Kidney epithelial cell (primary cell): ENCODE measurements at regions not wholly inside any gene's neighbourhood (a gene's known extent, or its start where the extent isn't known, plus 50 kb on each side); places are given as distances from the start of the nearest gene placed in this dataset.

Experiments
- DNase-seq: peaks from one replicate; pipeline ENCODE4 v3.0.0-alpha.2; 2010; ENCODE audit warnings: low read depth
- H3K27me3 ChIP-seq: 2 replicates; pipeline ENCODE4 v1.6.0; 2011; ENCODE audit warnings: low read length; ENCODE audit not compliant: control insufficient read depth, insufficient read depth
- H3K36me3 ChIP-seq: 2 replicates; pipeline ENCODE4 v1.5.1; 2011; ENCODE audit warnings: low read length; ENCODE audit not compliant: control insufficient read depth, insufficient read depth
- H3K4me3 ChIP-seq: 2 replicates; pipeline ENCODE4 v1.5.1; 2011; ENCODE audit warnings: low read depth, mild to moderate bottlenecking, control low read depth, low read length
- TF ChIP-seq, protein P1 (sequence below): IDR thresholded peaks from 2 replicates; pipeline ENCODE4 v1.5.1; 2011; ENCODE audit warnings: mild to moderate bottlenecking, moderate library complexity, low read length, control low read depth, inconsistent platforms; ENCODE audit not compliant: insufficient read depth, poor library complexity, severe bottlenecking

- no peak for DNase-seq
- H3K4me3 ChIP-seq = no peak overlapping the region
- TF ChIP-seq, protein P1, sequence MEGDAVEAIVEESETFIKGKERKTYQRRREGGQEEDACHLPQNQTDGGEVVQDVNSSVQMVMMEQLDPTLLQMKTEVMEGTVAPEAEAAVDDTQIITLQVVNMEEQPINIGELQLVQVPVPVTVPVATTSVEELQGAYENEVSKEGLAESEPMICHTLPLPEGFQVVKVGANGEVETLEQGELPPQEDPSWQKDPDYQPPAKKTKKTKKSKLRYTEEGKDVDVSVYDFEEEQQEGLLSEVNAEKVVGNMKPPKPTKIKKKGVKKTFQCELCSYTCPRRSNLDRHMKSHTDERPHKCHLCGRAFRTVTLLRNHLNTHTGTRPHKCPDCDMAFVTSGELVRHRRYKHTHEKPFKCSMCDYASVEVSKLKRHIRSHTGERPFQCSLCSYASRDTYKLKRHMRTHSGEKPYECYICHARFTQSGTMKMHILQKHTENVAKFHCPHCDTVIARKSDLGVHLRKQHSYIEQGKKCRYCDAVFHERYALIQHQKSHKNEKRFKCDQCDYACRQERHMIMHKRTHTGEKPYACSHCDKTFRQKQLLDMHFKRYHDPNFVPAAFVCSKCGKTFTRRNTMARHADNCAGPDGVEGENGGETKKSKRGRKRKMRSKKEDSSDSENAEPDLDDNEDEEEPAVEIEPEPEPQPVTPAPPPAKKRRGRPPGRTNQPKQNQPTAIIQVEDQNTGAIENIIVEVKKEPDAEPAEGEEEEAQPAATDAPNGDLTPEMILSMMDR = no peak
- H3K36me3 ChIP-seq = no peaks in the 10 kb centered on the region
- H3K27me3 ChIP-seq = no peaks in the 10 kb centered on the region
Observed at GRCh38 chr7:156123362-156123761, 311.1 kb upstream of the SHH start.

DNA sequence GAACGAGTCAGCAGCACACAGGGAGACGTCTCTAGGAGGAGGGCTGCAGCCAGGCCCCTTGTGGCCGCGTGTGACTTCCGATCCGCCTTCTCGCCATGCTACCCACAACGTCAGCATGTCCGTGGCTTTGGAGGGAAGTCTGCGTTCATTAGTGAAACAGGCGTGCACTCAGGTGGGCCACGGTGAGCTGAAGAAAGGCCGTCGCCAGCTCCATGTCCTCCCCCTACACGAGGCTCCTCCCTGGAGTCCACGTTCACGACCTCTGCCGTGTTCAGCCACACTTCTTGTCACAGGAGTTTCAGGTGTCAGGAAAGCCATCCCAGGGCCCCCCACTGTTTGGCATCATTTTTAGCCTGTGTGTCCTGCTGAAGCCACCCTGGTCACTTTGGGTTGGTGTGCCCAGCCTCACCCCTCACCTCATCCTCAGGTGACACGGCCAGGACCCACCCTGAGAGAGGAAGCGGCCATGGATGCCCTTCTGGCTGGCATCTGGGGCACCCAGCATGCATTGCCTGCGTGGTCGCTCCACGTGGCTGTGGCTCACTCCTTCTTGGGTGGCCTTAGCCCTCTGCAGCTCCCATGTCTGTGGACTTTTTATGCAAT, 310.6 kb upstream of the SHH start:
- TF ChIP-seq, protein P1 = no peak
- H3K4me3 ChIP-seq = no peak overlapping the region
- H3K36me3 ChIP-seq = no peaks in the 10 kb centered on the region
- no peak for DNase-seq
- H3K27me3 ChIP-seq = no peaks in the 10 kb centered on the region

DNA sequence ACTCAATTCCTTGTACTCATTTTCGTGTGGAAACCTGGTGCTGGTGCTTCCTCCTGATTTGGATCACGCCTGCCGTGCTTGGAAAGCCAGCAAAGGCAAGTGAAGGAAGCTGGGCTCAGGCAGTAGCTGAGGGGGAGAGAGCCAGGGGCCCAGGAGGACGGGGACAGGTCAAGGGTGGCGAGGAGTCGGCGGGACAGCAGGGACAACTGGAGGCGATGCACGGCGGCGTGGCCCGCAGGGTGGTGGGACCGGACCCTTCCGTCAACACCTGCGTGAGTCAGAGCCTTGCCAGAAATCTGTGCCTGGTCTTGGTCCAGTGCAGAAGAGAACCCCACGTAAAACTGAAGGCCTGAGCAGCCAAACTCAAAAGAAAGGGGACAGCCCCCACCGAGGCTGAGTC, 309.7 kb upstream of the SHH start:
- Histone ChIP-seq H3K36me3 (no peaks in the 10 kb centered on the region), H3K27me3 (no peaks in the 10 kb centered on the region), H3K4me3 (no peak overlapping the region)
- TF ChIP-seq, protein P1 = no peak
- DNase-seq = no peak

DNA sequence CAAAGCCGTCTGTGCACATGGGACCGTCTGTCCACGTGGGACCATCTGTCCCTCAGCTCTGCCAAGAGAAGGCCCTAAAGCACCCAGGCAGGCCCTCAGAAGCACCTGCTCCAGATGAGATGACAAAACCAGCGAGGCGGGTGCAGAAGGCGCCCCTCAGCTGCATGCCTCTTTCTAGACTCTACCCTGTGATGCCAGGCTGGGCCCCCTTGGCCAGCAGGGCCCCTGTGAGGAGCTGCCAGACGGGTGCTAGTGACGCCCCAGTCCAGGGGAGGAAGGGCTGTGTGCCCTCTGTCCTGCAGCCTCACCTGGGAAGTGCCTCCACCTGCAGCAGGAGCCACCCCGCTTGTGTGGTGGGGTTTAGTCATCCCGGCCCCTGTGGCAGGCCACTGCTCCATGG, 309.2 kb upstream of the SHH start:
- Histone ChIP-seq H3K27me3 (no peaks in the 10 kb centered on the region), H3K4me3 (no peak overlapping the region), H3K36me3 (no peaks in the 10 kb centered on the region)
- TF ChIP-seq, protein P1 = no peak
- no peak for DNase-seq

- no peak for DNase-seq
- H3K4me3 ChIP-seq = no peak overlapping the region
- TF ChIP-seq, protein P1 = no peak
Observed at GRCh38 chr7:156120552-156120951, 308.3 kb upstream of the SHH start.

DNA sequence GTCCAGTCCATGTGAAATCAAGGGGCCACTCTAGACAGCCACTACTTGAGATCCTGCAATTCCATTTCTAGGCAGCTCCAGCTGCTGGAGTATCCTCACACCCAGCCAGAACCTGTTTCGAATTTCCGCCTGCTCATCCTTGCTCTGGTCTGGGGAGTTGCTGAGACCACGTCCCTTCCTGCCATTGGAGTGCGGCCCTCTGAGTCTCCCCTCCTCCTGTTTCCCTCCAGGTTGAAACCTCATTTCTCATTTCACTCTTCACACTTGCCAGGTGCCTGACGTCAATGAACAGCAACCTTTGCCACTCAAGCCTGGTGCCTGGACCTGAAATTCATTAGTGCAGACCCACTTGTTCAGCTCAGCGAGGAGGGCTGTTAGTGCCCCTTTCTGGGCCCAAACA, 307.5 kb upstream of the SHH start:
- H3K36me3 ChIP-seq = no peaks in the 10 kb centered on the region
- no peaks in the 10 kb centered on the region for H3K27me3 ChIP-seq
- DNase-seq = no peak
- H3K4me3 ChIP-seq = no peak overlapping the region
- TF ChIP-seq, protein P1 = no peak

More at GRCh38 chr7:156120552-156120951, 308.3 kb upstream of the SHH start:
- Histone ChIP-seq H3K27me3 (no peaks in the 10 kb centered on the region), H3K36me3 (no peaks in the 10 kb centered on the region)
